ENCODE measurements at regions not wholly inside any gene's neighbourhood (a gene's known extent, or its start where the extent isn't known, plus 50 kb on each side); places are given as distances from the start of the nearest gene placed in this dataset.
"Not testable (repeated sequence)": the region's sequence is repeated elsewhere in the genome, so short reads cannot be mapped to it uniquely, and the experiment has no call there.

DNA sequence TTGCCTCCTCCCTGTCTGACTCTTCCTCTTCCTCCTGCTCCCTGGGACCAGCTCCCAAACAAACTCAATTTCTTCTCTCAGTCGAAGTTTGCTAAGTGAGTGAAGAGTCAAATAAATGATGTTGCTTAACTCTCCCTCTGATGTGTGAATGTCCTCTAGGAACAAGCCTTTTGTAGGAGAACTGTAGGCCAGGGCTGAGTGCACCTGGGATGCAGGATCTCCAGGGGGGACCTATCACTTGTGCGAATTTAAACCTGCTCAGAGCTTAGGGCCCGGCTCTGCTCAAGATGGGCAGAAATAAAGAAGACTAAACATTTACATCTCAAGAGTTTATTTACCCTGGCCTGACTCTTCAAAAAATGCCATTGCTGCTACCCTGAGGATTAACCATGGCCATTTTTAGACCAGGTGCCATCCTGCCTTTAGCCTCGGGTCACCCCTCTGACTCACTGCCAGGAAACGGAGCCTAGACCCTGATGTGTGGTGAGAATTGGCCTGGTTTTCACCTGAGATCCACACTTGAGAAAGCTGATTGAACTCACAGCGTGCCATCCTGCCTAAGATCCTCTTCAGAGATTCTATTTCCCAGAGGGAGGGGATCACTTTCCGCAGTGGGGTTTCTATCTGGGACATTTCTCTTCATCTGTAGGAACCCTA lies 63.6 kb upstream of the CD93 start:
- DNase-seq, result no peak

DNA sequence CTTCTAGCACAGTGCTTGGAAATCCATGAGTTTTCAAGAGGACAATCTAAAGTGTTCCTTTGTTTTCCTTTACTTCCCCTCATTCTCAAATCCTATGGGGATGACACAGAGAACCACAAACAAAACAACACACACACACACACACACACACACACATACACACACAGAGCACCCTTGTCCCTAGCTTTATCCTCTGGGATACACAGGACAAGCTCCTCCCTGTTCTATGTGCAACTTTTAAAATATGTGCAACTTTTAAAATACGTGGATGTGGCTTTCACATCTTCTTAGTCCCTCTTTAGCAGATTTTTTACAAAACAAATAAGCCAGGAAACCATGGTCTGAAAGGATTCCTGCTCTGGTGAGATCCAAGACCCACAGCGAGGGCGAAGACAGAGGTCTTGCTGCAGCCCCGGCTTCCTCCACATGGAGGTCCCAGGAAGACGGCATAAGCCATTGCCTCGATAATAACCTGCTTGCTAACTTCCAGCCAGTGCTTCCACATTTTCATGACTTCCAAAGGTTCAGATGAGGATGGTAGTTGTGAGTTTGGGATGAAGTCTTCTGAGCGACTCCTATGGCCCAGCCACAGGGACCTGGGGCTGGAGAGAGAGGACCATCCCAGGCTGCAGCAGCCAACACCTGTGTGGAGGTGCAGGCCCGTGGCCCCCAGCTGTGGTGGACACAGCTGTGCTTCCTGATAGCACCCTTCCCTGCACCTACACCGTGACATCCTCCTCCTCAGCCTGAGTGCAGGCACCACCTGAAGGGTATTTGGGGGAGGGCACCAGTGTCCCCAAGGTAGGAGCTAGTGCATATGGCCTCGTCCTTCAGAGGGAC lies 62.8 kb upstream of the CD93 start:
- DNase-seq, result peak; percentile 52

DNA sequence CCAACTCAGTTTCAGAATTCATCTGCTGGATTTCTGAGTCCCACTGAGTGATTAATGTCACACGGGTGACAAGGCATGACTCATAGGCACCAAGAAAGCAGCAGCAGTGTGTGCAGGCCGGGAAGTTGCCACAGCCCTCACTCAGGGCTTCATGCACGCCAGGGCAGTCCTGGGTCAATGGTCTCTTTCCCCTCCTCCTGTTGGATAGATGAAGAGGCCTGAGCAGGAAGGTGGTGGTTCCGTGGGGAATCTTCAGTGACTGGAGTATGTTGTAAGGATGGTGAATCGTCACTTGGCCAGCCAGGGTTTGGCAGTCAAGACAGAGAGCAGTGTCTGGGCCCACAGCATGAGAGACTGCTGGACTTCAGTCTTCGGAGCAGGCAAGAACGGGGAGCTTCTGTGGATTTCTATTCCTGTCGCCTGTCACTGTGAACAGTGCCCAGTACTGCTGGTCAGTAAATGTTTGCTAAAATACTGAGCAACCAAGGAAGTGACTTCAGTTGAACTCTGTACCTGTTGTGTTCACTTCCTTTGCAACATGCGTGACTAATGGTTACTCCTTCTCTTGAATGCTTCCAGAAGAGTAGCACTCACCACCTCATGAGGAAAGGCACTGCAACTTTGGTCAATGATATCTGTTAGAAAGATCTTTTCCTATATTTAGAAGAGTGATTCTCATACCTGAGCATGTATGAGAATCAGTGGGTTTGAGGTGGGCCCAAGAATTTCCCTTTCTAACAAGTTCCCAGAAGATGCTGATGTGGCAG lies 62.0 kb upstream of the CD93 start:
- DNase-seq, result peak; percentile 85

DNA sequence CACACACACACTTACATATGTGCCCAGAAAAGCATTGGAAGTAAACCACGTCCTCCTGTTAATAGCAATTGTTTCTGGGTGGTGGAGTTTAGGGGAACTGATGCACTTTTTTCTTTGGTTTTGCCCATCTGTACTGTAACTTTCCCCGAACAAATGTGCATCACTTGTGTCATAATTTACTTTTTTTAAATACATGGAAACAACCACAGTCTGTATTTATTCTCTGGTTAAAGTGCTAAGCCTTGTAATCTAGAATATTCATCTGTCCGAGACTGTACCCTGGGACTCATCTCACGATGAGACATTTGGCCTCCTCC lies 61.5 kb upstream of the CD93 start:
- DNase-seq, result no peak

DNA sequence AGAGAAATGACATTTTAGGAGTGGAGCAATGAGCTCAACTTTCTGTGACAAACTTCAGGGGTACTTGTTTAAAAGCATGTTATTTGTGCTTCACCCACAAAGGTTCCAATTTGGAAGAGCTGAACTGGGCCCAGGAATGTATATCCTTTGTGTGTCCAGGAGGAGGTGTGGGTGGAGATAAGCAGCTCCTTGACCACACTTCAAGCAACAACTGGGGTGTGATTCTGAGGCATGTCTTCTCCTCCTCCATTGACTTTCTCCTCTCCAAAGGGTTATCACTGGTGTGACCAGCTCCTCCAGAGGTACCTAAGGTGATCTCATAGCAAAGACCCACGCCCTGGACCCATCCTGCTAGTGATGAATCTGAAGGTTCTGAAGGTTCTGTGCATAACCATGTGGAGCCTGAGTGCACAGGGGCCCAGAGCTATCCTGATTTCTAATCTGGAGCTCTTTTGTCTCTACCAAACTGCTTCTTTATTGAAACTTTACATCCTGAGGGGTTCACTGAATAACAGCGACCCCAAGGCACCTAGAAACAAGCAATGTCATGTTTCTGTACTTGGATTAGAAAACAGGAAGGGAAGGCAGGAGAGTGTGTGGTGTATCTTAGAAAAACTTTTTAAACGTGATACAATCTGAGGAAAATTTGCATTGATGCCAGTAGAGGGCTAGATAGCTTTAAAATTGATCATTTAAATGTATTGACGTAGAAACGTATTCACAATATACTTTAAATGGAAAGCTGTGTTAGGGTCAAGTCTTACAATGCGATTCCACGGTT lies 60.9 kb upstream of the CD93 start:
- DNase-seq, result no peak

DNA sequence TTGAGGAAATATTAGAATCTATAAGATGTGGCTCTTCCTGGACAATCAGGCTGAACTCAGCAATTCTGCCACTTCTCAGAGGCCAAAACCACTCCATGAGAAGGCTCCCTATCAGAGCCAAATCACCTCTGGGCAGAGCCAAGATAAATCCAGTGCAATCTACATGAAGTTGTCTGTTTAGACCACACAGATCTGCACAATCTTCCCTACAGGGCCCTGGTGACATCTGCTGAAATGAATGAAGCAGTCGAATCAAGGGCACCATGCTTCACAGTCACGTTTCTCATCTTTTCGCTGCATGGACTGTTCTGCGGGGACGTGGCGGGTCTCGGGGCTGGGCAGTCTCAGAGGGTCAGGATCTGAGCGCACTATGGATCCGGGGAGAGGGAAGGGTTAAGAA lies 60.1 kb upstream of the CD93 start:
- DNase-seq, result no peak

DNA sequence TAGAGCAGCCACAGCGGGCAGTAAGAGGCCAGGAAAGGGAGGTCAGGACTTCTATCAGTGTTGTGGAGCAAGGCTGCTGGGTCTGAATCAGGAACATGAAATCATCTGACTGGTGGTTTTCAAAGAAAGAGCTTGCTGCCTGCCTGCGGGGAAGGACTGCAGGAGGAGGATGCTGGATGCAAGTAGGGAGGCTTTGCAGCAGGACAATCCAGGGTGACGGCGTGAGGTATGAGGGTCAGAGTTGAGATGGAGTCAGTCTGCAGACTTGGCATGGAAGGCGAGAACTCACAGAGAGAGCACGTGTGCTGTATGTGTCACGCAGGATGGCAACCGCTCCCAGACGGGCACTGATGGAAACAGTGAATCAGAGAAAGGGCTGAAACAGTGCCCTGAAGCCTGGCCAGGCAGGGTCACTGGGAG lies 59.2 kb upstream of the CD93 start:
- DNase-seq, result peak; percentile 54

DNA sequence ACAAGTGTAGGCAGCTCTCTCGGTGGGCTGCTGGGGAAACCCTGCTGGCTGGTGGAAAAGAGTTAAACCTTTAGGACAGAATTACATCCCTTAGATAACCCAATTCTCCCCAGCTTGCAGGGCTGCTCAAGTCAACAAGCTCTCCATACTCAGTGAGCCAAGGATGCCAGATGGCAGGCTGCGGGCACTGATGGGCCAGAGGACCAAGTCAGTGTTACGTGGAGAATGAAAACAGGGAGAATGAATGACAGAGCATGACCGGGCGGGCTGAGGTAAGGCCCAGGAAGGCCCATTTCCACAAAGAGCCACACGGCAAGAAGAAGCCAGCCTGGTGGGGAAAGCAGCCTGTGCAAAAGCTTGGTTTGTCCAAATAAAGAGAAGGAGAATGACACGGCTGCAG lies 58.7 kb upstream of the CD93 start:
- DNase-seq, result no peak

DNA sequence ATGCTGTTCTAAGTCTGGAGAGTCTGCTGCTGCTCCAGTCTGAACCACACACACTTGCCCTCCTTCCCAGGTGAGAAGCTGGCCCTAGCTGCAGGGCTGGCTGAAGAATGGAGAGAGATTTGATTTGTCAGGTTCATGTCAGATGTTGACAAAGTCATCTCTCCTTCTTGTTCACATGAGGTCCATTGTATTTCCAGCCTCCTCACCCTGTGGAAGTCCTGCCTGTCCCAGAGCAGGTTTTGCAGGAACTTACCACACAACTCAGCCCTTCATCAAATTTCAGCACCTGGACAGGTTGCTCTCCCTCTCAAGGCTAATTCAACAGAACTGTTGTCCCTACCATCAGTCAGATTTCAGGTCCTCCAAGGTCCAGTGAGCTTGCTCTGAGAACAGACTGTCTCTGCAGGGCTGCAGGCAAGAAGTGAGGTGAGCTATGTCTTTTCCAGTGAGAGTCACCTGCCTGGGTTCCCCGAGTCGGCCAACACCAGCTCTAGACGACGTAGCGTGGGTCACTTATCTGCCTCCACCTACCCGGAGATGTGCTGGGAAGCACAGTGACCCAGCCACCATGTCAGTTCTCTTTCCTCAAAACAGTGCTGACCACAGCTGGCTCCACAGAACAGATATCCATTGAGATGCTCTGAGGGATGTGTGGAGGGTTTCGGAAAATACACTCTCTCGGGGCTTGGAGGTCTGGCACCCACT lies 58.0 kb upstream of the CD93 start:
- DNase-seq, result no peak

DNA sequence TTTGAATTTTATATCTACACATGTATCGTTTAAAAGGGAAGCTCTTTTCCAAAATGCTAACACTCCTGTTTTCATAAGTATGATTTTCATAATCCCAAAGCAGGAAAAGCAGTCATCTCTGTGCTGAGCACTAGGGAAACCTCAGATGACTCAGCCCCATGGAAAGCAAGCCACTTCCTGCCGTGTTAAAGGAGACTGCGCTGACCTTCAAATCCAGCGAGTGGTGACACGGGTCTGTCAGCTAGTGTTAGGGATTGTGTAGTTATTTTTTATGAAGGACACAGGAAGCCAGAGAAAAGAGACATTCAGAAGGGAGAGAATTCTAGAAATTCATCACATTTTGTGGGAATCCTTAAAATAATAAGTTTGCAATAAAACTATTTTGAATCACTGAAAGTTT lies 57.0 kb upstream of the CD93 start:
- DNase-seq, result peak; percentile 90

DNA sequence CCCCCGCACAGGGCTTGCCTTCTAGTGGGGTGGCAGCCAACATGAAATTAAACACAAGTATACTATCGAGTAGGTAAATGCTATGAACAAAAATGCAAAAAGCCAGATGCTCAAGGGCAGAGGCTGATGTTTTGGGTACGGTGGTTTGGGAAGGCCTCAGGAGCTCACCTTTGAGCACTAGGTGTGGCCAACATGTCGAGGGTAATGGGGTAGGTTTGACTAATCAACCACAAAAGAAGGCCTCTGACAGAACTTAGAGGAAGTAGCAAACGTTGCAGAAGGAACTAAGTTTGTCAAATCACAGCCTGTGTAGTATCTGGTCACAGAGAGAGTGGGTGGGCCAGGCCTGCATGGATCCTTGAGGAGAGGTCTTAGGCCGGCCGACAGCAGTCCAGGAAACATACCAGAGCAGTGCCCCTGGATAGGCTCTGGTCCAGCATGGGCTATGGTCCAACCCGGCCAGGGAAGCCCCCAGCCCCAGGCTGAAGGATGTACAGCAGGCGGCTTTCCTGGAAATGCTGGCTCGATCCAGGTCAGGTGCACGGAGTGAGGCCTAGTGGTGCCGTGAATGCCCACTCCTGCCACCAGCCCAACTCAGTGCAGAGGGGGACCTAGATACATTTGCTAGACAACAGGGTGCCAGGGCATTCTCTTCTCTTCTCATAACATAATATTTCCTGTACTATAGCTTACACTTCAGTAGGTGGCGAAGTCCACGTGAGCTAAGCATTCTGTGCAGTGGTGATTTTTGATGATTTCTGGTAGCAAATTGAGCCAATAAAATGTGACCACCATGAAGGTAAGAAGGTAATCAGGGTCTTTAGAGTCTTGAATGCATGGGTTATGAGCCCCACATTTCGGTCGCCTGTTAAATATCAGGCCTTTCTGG lies 56.3 kb upstream of the CD93 start:
- DNase-seq, result no peak

DNA sequence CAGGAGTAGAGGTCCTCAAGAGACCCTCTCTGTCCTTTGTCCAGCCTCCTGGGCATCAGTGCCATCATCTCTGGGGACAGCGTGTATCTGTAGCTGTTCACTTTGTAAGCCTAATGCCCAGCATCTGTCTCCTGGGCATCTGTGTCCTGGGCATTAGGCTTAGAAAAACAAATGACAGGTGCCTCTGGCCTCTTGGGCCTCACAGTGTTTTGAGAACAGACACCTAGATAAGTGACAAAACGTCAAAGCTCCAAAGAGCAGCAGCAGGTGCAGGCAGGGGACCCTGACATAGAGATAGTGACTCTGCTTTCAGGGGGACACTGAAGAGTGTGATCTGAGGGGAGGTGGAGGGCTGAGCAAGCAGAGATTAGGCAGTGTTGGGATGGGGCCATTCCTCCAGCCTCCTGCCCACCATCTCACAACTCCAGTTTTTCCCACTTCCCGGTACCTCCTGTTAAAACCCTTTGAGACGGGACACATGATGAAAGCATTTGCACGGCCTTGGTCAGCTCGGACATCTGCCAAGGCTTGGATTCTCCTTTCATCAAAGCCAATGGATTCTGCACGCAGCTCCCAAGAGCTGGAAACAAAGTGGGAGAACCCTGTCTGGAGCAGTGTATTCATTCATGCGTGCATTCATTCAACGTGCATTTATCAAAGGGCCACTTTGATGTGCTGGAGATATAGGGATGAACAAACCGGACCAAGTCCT lies 55.5 kb upstream of the CD93 start:
- DNase-seq, result no peak

DNA sequence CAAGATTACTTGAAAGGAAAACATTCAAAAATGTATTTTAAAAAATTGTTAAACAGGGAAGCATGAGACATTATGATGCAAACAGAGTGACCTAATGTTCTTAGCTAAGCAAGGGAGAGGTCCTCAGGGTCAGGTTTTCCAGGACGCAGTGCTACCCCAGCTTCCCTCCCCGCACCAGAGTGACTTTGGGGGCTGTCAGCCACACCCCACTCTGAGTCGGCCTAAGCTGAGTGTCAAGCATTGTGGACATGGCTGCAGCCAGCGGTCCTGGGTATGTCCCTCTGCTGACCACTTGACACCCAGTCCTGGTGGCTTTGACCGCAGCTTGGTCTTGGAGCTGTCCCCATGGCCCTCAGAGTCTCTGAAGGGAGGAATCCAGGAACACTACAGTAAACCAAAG lies 54.9 kb upstream of the CD93 start:
- DNase-seq, result no peak

DNA sequence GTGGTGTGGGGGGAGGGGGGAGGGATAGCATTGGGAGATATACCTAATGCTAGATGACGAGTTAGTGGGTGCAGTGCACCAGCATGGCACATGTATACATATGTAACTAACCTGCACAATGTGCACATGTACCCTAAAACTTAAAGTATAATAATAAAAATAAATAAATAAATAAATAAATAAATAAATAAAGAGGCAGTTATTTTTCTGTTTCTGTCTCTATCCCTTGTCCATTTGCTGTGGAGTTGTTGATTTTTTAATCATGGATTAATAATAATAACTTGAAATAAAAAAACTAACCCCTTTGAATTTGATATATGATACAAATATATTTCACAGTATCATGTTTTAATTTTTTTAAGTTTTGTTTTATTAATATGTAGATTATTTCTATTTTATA lies 53.9 kb upstream of the CD93 start:
- DNase-seq, result not testable (repeated sequence)

DNA sequence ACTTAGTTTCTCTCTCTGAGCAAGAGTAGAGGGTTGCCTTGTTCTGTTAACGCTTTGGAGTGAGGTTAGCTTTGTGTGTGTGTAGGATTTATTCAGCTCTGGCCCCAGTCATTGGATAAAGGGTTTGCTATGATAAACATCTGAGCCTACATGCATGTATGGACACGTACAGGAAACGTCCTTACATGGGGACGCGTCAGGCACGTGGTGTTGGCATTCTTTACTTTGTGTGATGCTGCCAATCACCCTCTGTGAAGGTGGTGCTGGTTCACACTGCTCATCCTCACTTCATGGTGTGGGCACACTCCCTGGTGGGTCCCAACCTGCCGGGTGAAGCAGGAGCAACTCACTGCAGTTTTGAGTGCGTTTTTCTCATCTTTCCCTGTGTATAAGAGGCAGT lies 53.4 kb upstream of the CD93 start:
- no peak for DNase-seq

DNA sequence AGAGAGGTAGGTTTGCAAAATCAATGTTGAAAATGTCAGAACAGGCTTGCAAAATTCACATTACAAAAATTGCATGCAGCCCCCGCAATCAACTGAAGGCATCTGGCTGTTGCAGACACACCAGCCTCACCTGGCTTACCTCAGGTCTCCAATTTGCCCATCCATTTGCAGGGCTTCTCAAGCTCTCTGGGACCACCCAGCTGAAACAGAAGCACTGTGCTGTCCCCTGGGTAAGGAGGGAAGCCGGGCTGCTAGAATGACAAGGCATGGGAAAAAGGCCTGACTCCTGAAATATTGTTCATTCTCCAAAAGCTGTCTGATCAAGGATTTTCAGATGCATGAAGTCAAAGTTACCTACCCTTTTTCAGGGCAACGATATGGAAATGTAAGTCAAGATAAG lies 52.6 kb upstream of the CD93 start:
- no peak for DNase-seq

DNA sequence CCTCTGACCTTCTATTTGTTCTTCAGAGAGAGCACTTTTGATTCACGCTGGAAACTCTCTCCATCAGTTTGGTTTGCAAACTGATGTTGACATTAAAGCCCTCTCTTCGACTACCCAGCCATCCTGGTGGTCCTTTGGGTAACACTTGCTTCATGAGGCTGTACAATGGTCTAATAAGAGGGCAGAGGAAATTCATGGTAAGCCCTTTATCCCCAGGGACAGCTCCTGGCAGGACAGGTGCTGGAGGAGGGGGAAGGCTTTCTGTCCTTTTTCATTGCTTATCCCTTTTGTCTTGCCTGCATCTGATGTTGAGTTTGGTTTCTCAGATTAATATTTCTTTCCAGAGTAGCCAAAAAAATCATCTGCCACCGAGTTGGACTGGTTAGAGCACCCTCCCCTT lies 52.1 kb upstream of the CD93 start:
- DNase-seq, result no peak

DNA sequence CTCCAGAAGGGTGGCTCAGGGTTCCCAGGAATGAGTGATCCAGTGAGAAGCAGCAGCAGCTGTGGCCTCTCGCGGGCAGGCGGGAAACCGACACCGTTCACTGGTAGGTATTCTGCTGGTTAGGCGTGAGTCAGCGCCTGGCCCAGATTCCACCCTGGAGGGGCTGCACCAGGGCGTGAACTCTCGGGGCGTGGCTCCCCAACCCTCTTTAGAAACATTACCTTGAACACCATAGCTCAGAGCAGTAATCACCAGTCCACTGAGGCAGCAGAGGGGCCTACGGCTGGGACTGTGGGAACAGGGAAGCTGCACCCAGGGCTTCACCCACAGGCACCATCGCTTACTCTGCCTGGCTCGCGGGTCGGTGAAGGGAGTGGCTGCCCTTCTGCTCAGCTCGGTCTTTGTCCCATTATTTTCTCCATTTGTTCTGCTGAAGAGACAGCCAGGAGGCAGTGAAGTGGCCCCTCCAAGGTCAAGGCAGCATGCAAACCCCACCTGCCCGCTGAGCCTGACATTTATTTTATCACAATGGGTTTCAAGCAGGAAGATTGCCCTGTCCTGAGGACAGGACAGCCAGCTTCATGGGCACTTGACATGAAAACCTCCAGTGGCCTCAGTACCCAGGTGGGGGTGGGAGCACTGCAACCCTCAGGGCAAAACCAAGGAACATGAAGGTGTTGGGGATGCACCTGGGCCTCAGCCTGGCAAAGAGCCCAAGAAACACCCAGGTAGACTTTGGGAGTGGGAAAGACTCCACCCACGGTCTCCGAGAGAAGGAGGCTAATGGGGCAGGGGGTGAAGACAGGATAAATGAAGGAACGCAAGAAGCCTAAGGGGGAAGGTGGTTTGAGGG lies 51.0 kb upstream of the CD93 start:
- DNase-seq, result no peak

All from fibroblast of skin of scalp (primary cell).